ENCODE measurements at regions not wholly inside any gene's neighbourhood (a gene's known extent, or its start where the extent isn't known, plus 50 kb on each side); places are given as distances from the start of the nearest gene placed in this dataset.
"Not testable (repeated sequence)": the region's sequence is repeated elsewhere in the genome, so short reads cannot be mapped to it uniquely, and the experiment has no call there.

DNA sequence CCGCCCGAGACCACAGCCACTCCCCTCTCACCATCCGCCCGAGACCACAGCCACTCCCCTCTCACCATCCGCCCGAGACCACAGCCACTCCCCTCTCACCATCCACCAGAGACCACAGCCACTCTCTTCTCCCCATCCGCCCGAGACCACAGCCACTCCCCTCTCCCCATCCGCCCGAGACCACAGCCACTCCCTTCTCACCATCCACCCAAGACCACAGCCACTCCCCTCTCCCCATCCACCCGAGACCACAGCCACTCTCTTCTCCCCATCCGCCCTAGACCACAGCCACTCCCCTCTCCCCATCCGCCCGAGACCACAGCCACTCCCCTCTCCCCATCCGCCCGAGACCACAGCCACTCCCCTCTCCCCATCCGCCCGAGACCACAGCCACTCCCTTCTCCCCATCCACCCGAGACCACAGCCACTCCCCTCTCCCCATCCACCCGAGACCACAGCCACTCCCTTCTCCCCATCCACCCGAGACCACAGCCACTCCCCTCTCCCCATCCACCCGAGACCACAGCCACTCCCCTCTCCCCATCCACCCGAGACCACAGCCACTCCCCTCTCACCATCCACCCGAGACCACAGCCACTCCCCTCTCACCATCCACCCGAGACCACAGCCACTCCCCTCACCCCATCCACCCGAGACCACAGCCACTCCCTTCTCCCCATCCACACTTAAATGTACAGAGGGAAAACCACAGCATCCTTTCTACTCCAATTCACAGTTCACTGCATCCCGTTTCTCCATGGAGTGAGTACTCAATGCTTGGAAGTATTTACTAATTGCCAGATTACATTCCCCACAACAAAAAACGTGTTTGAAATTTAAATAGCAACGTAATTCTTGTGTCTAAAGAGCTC, 83.5 kb upstream of the SFSWAP start:
- DNase-seq (ENCODE audit: low read depth in 2 of 2): not testable (repeated sequence)

- DNase-seq (ENCODE audit: low read depth in 2 of 2): no peak
These were observed 82.7 kb upstream of the SFSWAP start for GRCh38 chr12:131628023-131628740.

GRCh38 chr12:131628766-131629448, 82.0 kb upstream of the SFSWAP start:
- DNase-seq (ENCODE audit: low read depth in 2 of 2): no peak

DNA sequence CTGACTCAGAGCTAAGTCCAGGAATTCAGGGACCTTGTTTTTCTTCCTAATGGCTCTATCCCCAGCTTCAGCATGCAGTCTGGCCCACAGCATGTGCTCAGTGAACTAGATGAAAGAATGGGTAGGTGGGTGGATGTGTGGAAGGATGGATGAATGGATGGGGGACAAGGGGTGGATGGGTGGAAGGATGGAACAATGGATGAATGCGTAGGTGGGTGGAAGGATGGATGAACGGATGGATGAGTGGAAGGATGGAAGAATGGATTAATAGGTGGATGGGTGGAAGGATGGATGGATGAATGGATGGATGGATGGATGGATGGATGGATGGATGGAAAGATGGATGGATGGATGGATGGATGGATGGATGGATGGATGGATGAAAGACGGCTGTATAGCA, 79.7 kb upstream of the SFSWAP start:
- DNase-seq (ENCODE audit: low read depth in 2 of 2): no peak

- not testable (repeated sequence) for DNase-seq (ENCODE audit: low read depth in 2 of 2)
These were observed 78.8 kb upstream of the SFSWAP start for GRCh38 chr12:131631889-131632651.

DNA sequence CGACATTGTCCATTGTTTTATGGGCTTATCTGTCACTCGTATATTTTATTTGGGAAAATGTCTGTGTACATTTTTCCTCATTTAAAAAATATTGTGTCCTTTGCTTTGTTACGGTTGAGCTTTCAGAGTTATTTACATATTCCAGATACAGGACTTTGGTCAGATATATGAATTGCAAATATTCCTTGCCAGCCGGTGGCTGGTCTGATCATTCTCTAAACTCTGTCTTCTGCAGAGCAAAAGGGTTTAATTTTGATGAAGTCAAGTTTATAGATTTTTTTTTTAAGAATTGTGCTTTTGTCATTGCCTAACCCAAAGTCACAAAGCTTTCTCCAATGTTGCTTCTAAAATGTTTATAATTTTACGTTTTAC, 78.3 kb upstream of the SFSWAP start:
- DNase-seq (ENCODE audit: low read depth in 2 of 2): not testable (repeated sequence)

DNA sequence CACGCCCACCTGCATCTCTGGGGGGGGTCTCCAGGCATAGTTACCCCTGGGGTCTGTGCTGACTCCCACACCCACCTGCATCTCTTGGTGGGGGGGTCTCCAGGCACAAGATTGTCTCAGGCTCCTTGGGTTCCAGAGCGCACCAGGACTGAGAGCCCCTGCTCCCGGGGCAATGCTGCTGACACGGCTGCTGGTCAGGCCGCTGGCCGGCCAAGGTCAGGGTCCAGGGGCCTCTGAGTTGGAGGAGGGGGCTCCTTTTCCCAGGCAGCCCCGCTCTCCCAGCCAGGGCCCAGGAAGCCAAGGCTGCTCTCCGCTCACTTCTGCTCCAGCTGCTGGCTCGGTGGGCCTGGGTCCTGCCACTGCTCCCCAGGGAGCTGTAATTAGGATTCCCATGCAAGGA, 77.3 kb upstream of the SFSWAP start:
- not testable (repeated sequence) for DNase-seq (ENCODE audit: low read depth in 2 of 2)

DNA sequence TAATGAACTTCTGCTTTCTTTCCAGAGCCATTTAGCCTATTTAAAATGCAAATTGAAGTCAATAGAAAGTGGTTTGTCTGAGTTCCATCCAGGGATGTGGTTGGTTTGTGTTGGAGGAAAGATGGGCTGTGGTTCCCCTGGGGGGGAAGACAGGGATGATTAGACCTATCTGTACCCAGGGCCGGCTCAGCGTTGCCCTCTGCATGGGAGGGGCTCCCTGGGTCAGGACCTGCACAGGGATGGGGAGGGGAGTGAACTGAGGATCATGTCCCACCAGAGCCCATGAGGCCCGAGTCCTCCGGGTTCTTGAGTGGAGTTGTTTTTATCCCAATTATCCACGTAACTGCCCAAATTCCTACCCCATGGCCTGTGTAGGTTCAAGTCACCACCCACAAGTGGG, 76.9 kb upstream of the SFSWAP start:
- DNase-seq (ENCODE audit: low read depth in 2 of 2): no peak

DNA sequence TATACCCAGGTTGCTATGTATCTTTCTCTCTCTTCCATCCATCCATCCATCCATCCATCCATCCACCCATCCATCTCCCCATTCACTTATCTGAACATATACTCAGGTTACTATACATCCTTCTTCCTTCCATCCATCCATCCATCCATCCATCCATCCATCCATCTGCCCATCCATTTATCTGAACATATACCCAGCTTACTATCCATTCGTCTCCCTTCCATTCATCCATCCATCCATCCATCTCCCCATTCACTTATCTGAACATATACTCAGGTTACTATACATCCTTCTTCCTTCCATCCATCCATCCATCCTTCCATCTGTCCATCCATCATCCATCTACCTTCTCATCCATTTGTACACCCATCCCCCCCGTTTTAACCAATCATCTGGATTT, 75.9 kb upstream of the SFSWAP start:
- not testable (repeated sequence) for DNase-seq (ENCODE audit: low read depth in 2 of 2)

DNA sequence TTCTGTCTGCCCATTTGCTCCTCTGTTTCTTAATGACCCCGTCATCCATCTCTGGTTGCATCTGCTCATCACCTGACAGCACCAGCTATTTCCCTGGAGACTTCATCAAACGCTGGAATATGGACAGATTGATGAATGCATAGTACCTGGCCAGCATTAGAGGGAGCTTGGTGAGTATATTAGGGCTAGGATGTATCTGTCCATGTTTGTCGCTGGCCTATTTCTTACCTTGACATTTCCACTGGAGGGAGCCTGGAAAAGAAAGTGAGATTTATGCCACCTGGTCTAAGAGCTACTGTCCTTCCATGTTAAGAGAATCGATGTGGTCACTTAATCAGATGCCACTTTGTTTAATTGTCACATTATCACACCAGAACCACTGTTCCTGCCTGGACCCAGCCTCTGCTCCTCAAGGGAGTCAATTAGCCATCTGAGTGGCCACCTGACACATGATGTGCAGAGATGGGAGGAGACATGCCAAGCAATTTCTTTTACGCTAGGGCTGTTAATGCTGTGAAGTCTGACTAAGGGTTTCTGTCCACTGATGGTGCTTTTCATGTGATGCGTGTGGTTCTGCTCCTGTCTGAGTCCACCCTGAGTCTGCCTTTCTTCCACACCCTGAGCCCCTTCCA, 75.3 kb upstream of the SFSWAP start:
- DNase-seq (ENCODE audit: low read depth in 2 of 2): no peak

DNA sequence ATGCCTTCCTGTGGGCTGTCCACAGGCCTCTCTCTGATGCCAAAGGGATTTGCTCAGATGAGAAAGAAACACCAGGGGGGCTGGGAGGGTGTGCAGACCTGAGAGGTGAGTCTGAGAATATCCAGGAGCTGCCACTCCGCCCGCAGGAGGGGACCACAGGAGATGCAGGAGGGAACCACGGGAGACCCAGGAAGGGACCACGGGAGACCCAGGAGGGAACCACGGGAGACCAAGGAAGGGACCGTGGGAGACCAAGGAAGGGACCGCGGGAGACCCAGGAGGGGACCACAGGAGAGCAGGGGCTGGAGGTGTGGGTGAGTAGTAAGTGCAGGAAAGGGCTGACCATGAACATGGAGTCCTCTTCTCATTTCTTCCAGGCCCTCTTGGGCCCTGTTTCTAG, 74.6 kb upstream of the SFSWAP start:
- no peak for DNase-seq (ENCODE audit: low read depth in 2 of 2)

DNA sequence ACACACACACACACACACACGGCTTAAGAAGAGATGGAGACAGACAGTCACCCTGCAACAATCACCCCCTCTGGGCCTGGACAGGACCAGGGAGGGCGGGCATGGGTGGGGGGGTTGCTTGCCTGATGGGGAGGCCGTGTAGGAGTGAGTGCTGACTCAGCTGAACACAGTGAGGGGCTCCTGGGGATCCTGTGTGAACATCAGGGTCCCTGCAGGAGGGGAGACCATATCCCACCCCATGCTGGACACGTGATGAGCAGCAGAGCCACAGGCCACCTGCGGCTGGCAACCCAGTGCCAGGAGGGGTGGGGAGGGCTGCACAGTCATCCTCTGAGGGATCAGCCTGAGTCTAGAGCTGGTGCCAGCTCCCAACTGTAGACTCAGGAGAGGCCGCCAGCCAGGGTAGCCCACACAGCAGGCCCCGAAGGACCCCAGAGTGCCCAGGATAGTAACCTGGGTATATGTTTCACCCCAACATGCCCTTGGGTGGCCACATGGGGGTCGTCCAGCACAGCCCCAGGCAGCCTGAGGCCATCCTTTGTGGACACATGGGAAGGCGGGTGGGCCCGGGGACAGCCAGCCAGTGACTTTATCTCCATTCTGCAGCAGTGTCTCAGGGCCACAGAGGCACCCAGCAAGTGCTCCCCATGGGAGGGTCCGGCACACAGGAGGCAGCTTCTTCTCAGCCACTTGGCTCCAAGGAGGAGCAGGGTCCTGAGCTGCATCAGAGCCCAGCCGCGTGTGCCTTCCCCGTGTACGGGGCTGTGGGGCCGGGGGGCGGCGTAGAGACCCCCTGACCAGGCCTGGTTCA, 73.7 kb upstream of the SFSWAP start:
- no peak for DNase-seq (ENCODE audit: low read depth in 2 of 2)

DNA sequence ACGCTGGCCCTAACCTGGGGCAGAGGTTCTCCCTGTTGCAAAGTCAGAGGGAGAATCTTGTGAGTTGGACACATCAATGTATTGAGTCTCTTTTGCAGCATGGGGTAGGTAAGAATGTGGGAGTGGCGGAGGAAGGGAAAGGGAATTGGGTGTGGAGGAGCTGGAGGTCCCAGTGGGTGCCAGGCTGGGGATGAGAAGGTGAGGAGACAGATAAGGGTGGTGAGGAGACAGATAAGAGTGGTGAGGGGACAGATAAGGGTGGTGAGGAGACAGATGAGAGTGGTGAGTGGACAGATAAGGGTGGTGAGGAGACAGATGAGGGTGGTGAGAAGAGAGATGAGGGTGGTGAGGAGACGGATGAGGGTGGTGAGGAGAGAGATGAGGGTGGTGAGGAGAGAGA, 72.9 kb upstream of the SFSWAP start:
- DNase-seq (ENCODE audit: low read depth in 2 of 2): no peak

- no peak for DNase-seq (ENCODE audit: low read depth in 2 of 2)
These were observed 71.5 kb upstream of the SFSWAP start for GRCh38 chr12:131639270-131639940.

DNA sequence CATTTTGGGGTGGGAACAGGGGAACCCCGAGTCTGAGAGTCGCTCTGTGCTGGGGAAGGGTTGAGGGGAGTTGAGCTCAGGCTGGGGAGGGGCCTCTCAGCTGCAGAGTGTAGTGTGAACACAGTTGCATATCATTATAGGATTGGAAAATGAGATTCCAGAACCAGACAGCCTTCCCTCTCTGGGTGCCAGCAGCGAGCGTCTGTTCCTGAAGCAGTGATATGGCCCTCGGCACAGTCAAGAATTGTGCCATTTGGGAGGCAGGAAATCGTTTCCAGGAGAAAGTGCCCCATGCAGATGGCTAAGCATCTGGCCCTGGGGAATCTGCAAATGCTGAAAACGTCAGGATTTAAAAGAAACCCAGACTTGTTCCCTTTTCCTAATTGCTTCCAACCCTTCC, 70.4 kb upstream of the SFSWAP start:
- DNase-seq (ENCODE audit: low read depth in 2 of 2): no peak

DNA sequence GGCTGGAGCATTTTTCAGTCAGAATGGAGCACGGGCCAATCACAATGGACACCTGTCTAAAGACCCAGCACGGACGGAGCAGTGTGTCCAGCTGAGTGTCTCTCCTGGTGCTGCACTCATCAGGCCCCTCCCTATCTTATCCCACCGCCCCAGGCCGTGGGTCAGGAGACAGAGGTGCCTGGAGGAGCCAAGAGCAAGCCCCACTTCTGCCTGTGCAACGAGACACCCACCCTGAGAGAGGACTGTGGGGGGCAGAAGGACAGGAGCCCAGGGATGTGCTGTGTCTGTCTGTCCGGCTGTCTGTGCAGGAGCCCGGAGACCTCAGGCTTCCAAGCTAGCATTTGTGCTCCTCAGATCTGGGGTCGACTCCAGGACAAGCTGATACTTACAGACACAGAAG, 69.6 kb upstream of the SFSWAP start:
- DNase-seq (ENCODE audit: low read depth in 2 of 2): no peak

DNA sequence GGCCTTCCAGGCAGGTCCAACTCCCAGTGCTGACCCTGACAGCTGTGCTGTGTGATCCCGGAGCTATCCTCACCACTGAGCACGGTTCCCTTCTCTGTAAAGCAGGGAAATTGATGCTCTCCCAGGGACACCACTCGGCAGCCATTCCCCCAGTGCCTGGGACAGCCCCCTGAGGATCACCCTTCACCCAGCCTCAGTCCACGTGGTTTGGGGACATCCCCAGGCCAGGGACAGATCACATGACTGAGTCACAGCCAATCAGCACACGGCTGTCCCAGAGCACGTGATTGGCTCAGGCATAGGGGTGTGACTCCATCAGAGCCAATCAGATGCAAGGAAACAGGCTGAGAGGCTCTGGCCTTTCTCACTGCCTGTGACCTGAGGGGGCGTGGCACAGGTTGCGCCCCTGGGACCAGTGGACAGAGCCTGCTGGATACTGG, 68.8 kb upstream of the SFSWAP start:
- DNase-seq (ENCODE audit: low read depth in 2 of 2): no peak

DNA sequence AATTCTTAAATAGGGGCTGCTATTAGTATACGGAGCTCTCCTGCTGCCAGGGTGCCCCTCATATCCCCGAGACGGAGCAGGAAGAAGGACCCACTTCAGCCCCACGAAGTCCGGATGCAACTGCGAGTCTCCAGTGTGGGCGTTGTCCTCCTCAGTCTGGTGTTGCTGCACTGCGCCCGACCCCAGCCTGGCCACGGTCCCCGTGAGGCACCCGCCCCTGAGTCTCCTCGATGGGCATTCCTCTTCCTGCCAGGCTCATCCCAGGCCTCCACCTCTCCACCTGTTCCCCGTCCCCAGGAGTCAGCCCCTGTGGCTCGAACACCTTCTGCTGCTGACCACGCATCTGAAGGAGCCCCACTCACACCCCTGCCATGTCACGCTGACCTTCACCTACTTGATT, 68.1 kb upstream of the SFSWAP start:
- no peak for DNase-seq (ENCODE audit: low read depth in 2 of 2)

DNA sequence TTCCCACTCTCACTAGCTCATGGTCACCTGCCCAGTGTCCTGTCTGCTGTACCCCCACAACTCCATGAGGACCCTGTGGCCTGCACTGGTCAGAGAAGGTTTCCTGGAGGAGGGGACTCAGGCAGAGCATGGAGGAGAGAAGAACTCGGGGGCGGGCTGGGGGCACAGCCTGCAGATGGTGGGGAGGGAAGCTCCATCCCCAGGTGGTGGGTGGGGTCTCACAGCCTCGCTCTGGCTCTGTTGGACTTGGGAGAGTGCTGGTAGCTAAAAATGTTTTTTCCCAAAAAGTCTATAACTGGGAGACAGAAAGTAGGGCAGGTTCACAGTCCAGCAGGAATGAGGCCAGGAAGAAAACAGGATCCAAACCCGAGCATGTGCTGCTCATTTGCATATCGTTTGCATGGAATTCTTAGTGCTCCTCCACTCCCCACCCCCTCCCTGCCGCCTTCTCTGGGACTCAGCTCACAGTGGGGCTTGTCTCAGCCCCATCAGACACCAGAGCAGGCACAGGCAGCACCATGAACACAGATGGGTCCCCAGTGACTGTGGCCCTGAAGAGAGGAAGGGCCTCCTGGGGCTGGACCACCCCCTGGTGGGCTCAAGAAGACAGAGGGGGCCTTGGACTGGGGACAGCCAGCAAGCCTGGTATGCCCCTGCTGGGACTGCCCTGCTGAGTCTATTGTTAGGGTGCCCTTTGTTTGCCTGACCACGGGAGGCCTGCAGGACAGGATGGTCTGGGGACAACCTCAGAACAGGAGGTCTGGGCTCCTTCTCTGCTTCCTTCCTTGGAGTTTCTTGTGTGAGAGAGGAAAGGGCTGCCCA, 67.0 kb upstream of the SFSWAP start:
- no peak for DNase-seq (ENCODE audit: low read depth in 2 of 2)
